Astrocyte of the spinal cord (primary cell): ENCODE measurements at regions not wholly inside any gene's neighbourhood (a gene's known extent, or its start where the extent isn't known, plus 50 kb on each side); places are given as distances from the start of the nearest gene placed in this dataset.
"Not testable (repeated sequence)": the region's sequence is repeated elsewhere in the genome, so short reads cannot be mapped to it uniquely, and the experiment has no call there.

Experiments used
- DNase-seq: peaks from one replicate; pipeline ENCODE4 v3.0.0; 2011; ENCODE audit warnings: low read depth, low spot score
- H3K4me3 ChIP-seq: 2 replicates; pipeline ENCODE4 v1.5.1; 2011; ENCODE audit warnings: low read depth, mild to moderate bottlenecking, low read length, moderate library complexity
- CTCF ChIP-seq: IDR thresholded peaks from 2 replicates; pipeline ENCODE4 v1.5.1; 2012; ENCODE audit warnings: low read depth, mild to moderate bottlenecking, low read length, inconsistent platforms
- in situ Hi-C: cut with HindIII; loops from 2 replicates; pipeline ENCODE4 v1.10.0; 2017; ENCODE audit warnings: low sequenced_read_pairs

GRCh38 chr12:27164330-27165040 lies 79.6 kb upstream of the STK38L start:
- no peak overlapping the region for H3K4me3 ChIP-seq
- DNase-seq = no peak
- no peak for TF ChIP-seq CTCF
- in situ Hi-C loops = no loop called here

DNA sequence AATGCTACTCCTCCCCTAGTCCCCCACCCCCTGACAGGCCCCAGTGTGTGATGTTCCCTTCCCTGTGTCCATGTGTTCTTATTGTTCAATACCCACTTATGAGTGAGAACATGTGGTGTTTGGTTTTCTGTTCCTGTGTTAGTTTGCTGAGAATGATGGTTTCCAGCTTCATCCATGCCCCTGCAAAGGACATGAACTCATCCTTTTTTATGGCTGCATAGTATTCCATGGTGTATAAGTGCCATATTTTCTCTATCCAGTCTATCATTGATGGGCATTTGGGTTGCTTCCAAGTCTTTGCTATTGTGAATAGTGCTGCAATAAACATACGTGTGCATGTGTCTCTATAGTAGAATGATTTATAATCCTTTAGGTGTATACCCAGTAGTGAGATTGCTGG lies 78.1 kb upstream of the STK38L start:
- DNase-seq, in situ Hi-C loops, H3K4me3 ChIP-seq: not testable (repeated sequence)

DNA sequence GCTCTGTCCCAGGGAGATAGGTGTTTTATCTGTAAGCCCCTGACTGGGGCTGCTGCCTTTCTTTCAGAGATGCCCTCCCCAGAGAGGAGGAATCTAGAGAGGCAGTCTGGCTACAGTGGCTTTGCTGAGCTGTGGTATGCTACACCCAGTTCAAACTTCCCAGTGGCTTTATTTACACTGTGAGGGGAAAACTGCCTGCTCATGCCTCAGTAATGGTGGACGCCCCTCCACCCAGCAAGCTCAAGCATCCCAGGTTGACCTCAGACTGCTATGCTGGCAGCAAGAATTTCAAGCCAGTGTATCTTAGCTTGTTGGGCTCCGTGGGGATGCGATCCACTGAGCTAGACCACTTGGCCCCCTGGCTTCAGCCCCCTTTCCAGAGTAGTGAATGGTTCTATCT lies 72.6 kb upstream of the STK38L start:
- H3K4me3 ChIP-seq, DNase-seq, in situ Hi-C loops: not testable (repeated sequence)

- no peak overlapping the region for H3K4me3 ChIP-seq
- TF ChIP-seq CTCF = no peak
- in situ Hi-C loops = no loop called here
- peak; percentile 69 for DNase-seq
Measured at GRCh38 chr12:27176765-27177164, 67.3 kb upstream of the STK38L start.

- TF ChIP-seq CTCF = no peak
- in situ Hi-C loops = no loop called here
- peak; percentile 82 for DNase-seq
- no peak overlapping the region for H3K4me3 ChIP-seq
Measured at GRCh38 chr12:27177706-27178105, 66.4 kb upstream of the STK38L start.

DNA sequence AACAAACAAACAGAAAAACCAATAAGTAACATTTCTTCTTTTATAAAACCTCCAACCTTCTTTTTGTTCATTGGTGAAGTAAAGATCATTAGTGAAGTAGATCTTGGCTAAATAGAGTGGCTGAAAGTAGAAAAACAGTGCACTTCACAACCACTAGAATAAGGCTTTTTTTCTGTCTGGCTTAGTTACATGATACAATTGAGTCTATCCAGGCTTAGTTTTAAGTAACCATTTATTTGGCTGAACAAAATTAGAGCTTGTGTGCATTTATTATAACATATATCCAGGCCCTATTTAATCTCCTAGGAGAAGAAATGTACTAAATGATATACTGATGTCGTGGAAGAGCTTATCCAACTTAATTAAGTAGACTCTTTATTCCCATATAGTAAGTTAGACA lies 65.8 kb upstream of the STK38L start:
- DNase-seq = peak; percentile 37
- in situ Hi-C loops = no loop called here
- no peak overlapping the region for H3K4me3 ChIP-seq
- no peak for TF ChIP-seq CTCF

GRCh38 chr12:27178723-27179399 lies 65.2 kb upstream of the STK38L start:
- DNase-seq = peak; percentile 70
- no peak for TF ChIP-seq CTCF
- H3K4me3 ChIP-seq = no peak overlapping the region
- in situ Hi-C loops = no loop called here
